ENCODE measurements at regions not wholly inside any gene's neighbourhood (a gene's known extent, or its start where the extent isn't known, plus 50 kb on each side); places are given as distances from the start of the nearest gene placed in this dataset.

GRCh38 chr2:15869871-15870270 is 70.5 kb upstream of the MYCN start:
- TF ChIP-seq FOXP2 (optimal IDR thresholded peaks at IDR 0.05; ENCODE audit: borderline replicate concordance, extremely low read depth, extremely low read length, insufficient read depth) (no peak), REST (IDR thresholded peaks at IDR 0.05; ENCODE audit: insufficient read depth in 1 of 2, low read depth in 2 of 2, low read length in 2 of 2) (no peak), TAF1 (IDR thresholded peaks at IDR 0.05; ENCODE audit: borderline replicate concordance, insufficient read depth, low read length) (no peak), SIN3A (IDR thresholded peaks at IDR 0.05; ENCODE audit: borderline replicate concordance, insufficient read depth, low read length) (no peak), POLR2AphosphoS5 (IDR thresholded peaks at IDR 0.05; ENCODE audit: low read depth, low read length) (no peak)

GRCh38 chr2:15870565-15870964 is 69.8 kb upstream of the MYCN start:
- no peak for TF ChIP-seq POLR2AphosphoS5 (IDR thresholded peaks at IDR 0.05; ENCODE audit: low read depth, low read length)
- no peak for TF ChIP-seq SIN3A (IDR thresholded peaks at IDR 0.05; ENCODE audit: borderline replicate concordance, insufficient read depth, low read length)
- TF ChIP-seq REST (IDR thresholded peaks at IDR 0.05; ENCODE audit: insufficient read depth in 1 of 2, low read depth in 2 of 2, low read length in 2 of 2), result no peak
- TF ChIP-seq FOXP2 (optimal IDR thresholded peaks at IDR 0.05; ENCODE audit: borderline replicate concordance, extremely low read depth, extremely low read length, insufficient read depth), result no peak
- no peak for TF ChIP-seq TAF1 (IDR thresholded peaks at IDR 0.05; ENCODE audit: borderline replicate concordance, insufficient read depth, low read length)

- TF ChIP-seq POLR2AphosphoS5 (IDR thresholded peaks at IDR 0.05; ENCODE audit: low read depth, low read length) (no peak), SIN3A (IDR thresholded peaks at IDR 0.05; ENCODE audit: borderline replicate concordance, insufficient read depth, low read length) (no peak), REST (IDR thresholded peaks at IDR 0.05; ENCODE audit: insufficient read depth in 1 of 2, low read depth in 2 of 2, low read length in 2 of 2) (no peak), FOXP2 (optimal IDR thresholded peaks at IDR 0.05; ENCODE audit: borderline replicate concordance, extremely low read depth, extremely low read length, insufficient read depth) (no peak), TAF1 (IDR thresholded peaks at IDR 0.05; ENCODE audit: borderline replicate concordance, insufficient read depth, low read length) (no peak)
These were observed 69.0 kb upstream of the MYCN start for GRCh38 chr2:15871239-15871783.

- no peak for TF ChIP-seq FOXP2 (optimal IDR thresholded peaks at IDR 0.05; ENCODE audit: borderline replicate concordance, extremely low read depth, extremely low read length, insufficient read depth)
- no peak for TF ChIP-seq POLR2AphosphoS5 (IDR thresholded peaks at IDR 0.05; ENCODE audit: low read depth, low read length)
- TF ChIP-seq TAF1 (IDR thresholded peaks at IDR 0.05; ENCODE audit: borderline replicate concordance, insufficient read depth, low read length), result no peak
- no peak for TF ChIP-seq SIN3A (IDR thresholded peaks at IDR 0.05; ENCODE audit: borderline replicate concordance, insufficient read depth, low read length)
- TF ChIP-seq REST (IDR thresholded peaks at IDR 0.05; ENCODE audit: insufficient read depth in 1 of 2, low read depth in 2 of 2, low read length in 2 of 2), result no peak
These were observed 67.5 kb upstream of the MYCN start for GRCh38 chr2:15872854-15873253.

- TF ChIP-seq REST (IDR thresholded peaks at IDR 0.05; ENCODE audit: insufficient read depth in 1 of 2, low read depth in 2 of 2, low read length in 2 of 2), result no peak
- TF ChIP-seq SIN3A (IDR thresholded peaks at IDR 0.05; ENCODE audit: borderline replicate concordance, insufficient read depth, low read length), result no peak
- TF ChIP-seq FOXP2 (optimal IDR thresholded peaks at IDR 0.05; ENCODE audit: borderline replicate concordance, extremely low read depth, extremely low read length, insufficient read depth), result no peak
- TF ChIP-seq TAF1 (IDR thresholded peaks at IDR 0.05; ENCODE audit: borderline replicate concordance, insufficient read depth, low read length), result no peak
- TF ChIP-seq POLR2AphosphoS5 (IDR thresholded peaks at IDR 0.05; ENCODE audit: low read depth, low read length), result no peak
These were observed 66.0 kb upstream of the MYCN start for GRCh38 chr2:15874321-15874720.
